ENCODE measurements at regions not wholly inside any gene's neighbourhood (a gene's known extent, or its start where the extent isn't known, plus 50 kb on each side); places are given as distances from the start of the nearest gene placed in this dataset.
A peak's percentile ranks its signal among the peaks of the same experiment; 100 is the strongest.

- peak; percentile 33 for ATAC-seq
- CTCF ChIA-PET = interaction anchor here (0.8 to 1.7 kb wide), 6 partner anchors 9 to 261 kb away, joined by 3 to 8 read pairs (median 3); no protein-coding TSS in a partner anchor
- Mint-ChIP-seq H3K27ac (no peak overlapping the region), H3K4me1 (no peaks in the 10 kb centered on the region), H3K36me3 (no peaks in the 10 kb centered on the region), H3K9me3 (ENCODE audit: low read depth) (no peaks in the 10 kb centered on the region), H3K27me3 (peaks cover 7% of the 10 kb centered on the region), H3K4me3 (no peak overlapping the region)
- DNase-seq = no peak
These were observed 189.5 kb downstream of the TFCP2L1 start for GRCh38 chr2:121095257-121096080.

GRCh38 chr2:121096611-121097010 lies 188.4 kb downstream of the TFCP2L1 start:
- Mint-ChIP-seq H3K27ac (no peak overlapping the region), H3K36me3 (no peaks in the 10 kb centered on the region), H3K9me3 (ENCODE audit: low read depth) (no peaks in the 10 kb centered on the region), H3K27me3 (peaks cover 7% of the 10 kb centered on the region), H3K4me3 (no peak overlapping the region), H3K4me1 (no peaks in the 10 kb centered on the region)
- no peak for DNase-seq
- CTCF ChIA-PET = no interaction called here
- no peak for ATAC-seq

GRCh38 chr2:121098556-121098955 lies 186.4 kb downstream of the TFCP2L1 start:
- CTCF ChIA-PET = interaction anchor here (1.1 kb wide), 1 partner anchor 18 kb away, joined by 4 read pairs; no protein-coding TSS in a partner anchor
- Mint-ChIP-seq H3K27me3 (peaks cover 7% of the 10 kb centered on the region), H3K36me3 (no peaks in the 10 kb centered on the region), H3K4me1 (no peaks in the 10 kb centered on the region), H3K27ac (no peak overlapping the region), H3K4me3 (no peak overlapping the region), H3K9me3 (ENCODE audit: low read depth) (no peaks in the 10 kb centered on the region)
- DNase-seq (no peak), ATAC-seq (no peak)

GRCh38 chr2:121099329-121100290 lies 185.4 kb downstream of the TFCP2L1 start:
- no peaks in the 10 kb centered on the region for H3K9me3 Mint-ChIP-seq (ENCODE audit: low read depth)
- H3K4me1 Mint-ChIP-seq = no peaks in the 10 kb centered on the region
- no peak for ATAC-seq
- CTCF ChIA-PET = interaction anchor here (4.0 kb wide), 1 partner anchor 21 kb away, joined by 19 read pairs; no protein-coding TSS in a partner anchor
- DNase-seq = no peak
- peaks cover 4% of the 10 kb centered on the region for H3K27me3 Mint-ChIP-seq
- H3K27ac Mint-ChIP-seq = no peak overlapping the region
- H3K36me3 Mint-ChIP-seq = no peaks in the 10 kb centered on the region
- no peak overlapping the region for H3K4me3 Mint-ChIP-seq

- ATAC-seq (no peak), DNase-seq (no peak)
- CTCF ChIA-PET = interaction anchor here (4.0 kb wide), 1 partner anchor 22 kb away, joined by 19 read pairs; no protein-coding TSS in a partner anchor
- Mint-ChIP-seq H3K36me3 (no peaks in the 10 kb centered on the region), H3K9me3 (ENCODE audit: low read depth) (no peaks in the 10 kb centered on the region), H3K27ac (no peak overlapping the region), H3K4me1 (no peaks in the 10 kb centered on the region), H3K27me3 (no peaks in the 10 kb centered on the region), H3K4me3 (no peak overlapping the region)
These were observed 183.8 kb downstream of the TFCP2L1 start for GRCh38 chr2:121101093-121101715.

GRCh38 chr2:121102941-121103340 lies 182.1 kb downstream of the TFCP2L1 start:
- DNase-seq = no peak
- ATAC-seq = no peak
- H3K9me3 Mint-ChIP-seq (ENCODE audit: low read depth) = no peaks in the 10 kb centered on the region
- no peak overlapping the region for H3K4me3 Mint-ChIP-seq
- CTCF ChIA-PET = interaction anchor here (4.0 kb wide), 1 partner anchor 24 kb away, joined by 19 read pairs; no protein-coding TSS in a partner anchor
- H3K27me3 Mint-ChIP-seq = no peaks in the 10 kb centered on the region
- H3K4me1 Mint-ChIP-seq = no peaks in the 10 kb centered on the region
- no peak overlapping the region for H3K27ac Mint-ChIP-seq
- no peaks in the 10 kb centered on the region for H3K36me3 Mint-ChIP-seq

- CTCF ChIA-PET = no interaction called here
- no peaks in the 10 kb centered on the region for H3K36me3 Mint-ChIP-seq
- no peak for DNase-seq
- H3K27me3 Mint-ChIP-seq = no peaks in the 10 kb centered on the region
- H3K27ac Mint-ChIP-seq = no peak overlapping the region
- no peaks in the 10 kb centered on the region for H3K9me3 Mint-ChIP-seq (ENCODE audit: low read depth)
- ATAC-seq = no peak
- H3K4me3 Mint-ChIP-seq = no peak overlapping the region
- no peaks in the 10 kb centered on the region for H3K4me1 Mint-ChIP-seq
These were observed 181.0 kb downstream of the TFCP2L1 start for GRCh38 chr2:121103960-121104359.

- Mint-ChIP-seq H3K36me3 (no peaks in the 10 kb centered on the region), H3K27ac (no peak overlapping the region), H3K4me1 (no peaks in the 10 kb centered on the region), H3K4me3 (no peak overlapping the region), H3K9me3 (ENCODE audit: low read depth) (no peaks in the 10 kb centered on the region), H3K27me3 (no peaks in the 10 kb centered on the region)
- ATAC-seq (no peak), DNase-seq (no peak)
- CTCF ChIA-PET = no interaction called here
These were observed 180.3 kb downstream of the TFCP2L1 start for GRCh38 chr2:121104721-121105141.

GRCh38 chr2:121110924-121111323 lies 174.1 kb downstream of the TFCP2L1 start:
- H3K9me3 Mint-ChIP-seq (ENCODE audit: low read depth) = no peaks in the 10 kb centered on the region
- ATAC-seq = no peak
- H3K27ac Mint-ChIP-seq = no peak overlapping the region
- no peaks in the 10 kb centered on the region for H3K27me3 Mint-ChIP-seq
- no peaks in the 10 kb centered on the region for H3K36me3 Mint-ChIP-seq
- CTCF ChIA-PET = no interaction called here
- no peak for DNase-seq
- H3K4me1 Mint-ChIP-seq = no peaks in the 10 kb centered on the region
- no peak overlapping the region for H3K4me3 Mint-ChIP-seq

GRCh38 chr2:121118951-121119350 lies 166.1 kb downstream of the TFCP2L1 start:
- DNase-seq = no peak
- Mint-ChIP-seq H3K4me1 (no peaks in the 10 kb centered on the region), H3K27me3 (no peaks in the 10 kb centered on the region), H3K27ac (no peak overlapping the region), H3K4me3 (no peak overlapping the region), H3K9me3 (ENCODE audit: low read depth) (no peaks in the 10 kb centered on the region), H3K36me3 (no peaks in the 10 kb centered on the region)
- CTCF ChIA-PET = no interaction called here
- ATAC-seq = no peak

- Mint-ChIP-seq H3K4me3 (no peak overlapping the region), H3K36me3 (no peaks in the 10 kb centered on the region), H3K27me3 (no peaks in the 10 kb centered on the region), H3K4me1 (no peaks in the 10 kb centered on the region), H3K9me3 (ENCODE audit: low read depth) (no peaks in the 10 kb centered on the region), H3K27ac (no peak overlapping the region)
- DNase-seq (no peak), ATAC-seq (no peak)
- CTCF ChIA-PET = no interaction called here
These were observed 164.6 kb downstream of the TFCP2L1 start for GRCh38 chr2:121120411-121120810.

GRCh38 chr2:121120991-121121390 lies 164.0 kb downstream of the TFCP2L1 start:
- Mint-ChIP-seq H3K4me1 (no peaks in the 10 kb centered on the region), H3K27ac (no peak overlapping the region), H3K36me3 (no peaks in the 10 kb centered on the region), H3K27me3 (no peaks in the 10 kb centered on the region), H3K4me3 (no peak overlapping the region), H3K9me3 (ENCODE audit: low read depth) (no peaks in the 10 kb centered on the region)
- CTCF ChIA-PET = no interaction called here
- DNase-seq = no peak
- no peak for ATAC-seq

GRCh38 chr2:121121661-121122060 lies 163.3 kb downstream of the TFCP2L1 start:
- Mint-ChIP-seq H3K36me3 (no peaks in the 10 kb centered on the region), H3K4me3 (no peak overlapping the region), H3K4me1 (no peaks in the 10 kb centered on the region), H3K27me3 (no peaks in the 10 kb centered on the region), H3K27ac (no peak overlapping the region), H3K9me3 (ENCODE audit: low read depth) (no peaks in the 10 kb centered on the region)
- CTCF ChIA-PET = no interaction called here
- DNase-seq (no peak), ATAC-seq (no peak)
